ENCODE measurements at regions not wholly inside any gene's neighbourhood (a gene's known extent, or its start where the extent isn't known, plus 50 kb on each side); places are given as distances from the start of the nearest gene placed in this dataset.

DNA sequence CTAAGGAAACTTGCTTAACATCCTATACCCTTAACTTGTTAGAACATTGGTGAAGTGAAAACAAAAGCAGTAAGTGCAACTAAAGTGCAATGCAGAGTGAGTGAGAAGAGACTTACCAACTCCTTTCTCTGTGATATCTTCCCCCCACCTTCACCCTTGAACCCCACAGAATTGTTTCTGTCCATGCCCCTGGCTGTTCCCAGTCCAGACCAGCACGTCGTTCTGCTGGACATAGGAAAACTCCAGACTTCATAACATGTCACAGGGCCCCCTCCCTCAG lies 91.9 kb downstream of the DAD1 start:
- peak overlapping the region in 1 of 10 donors; percentile 16 for H3K4me3 ChIP-seq
- 77 to 80% methylated on average over 2 of the region's 2 CpGs for WGBS, 2 donors
- H3K27ac ChIP-seq = peak overlapping the region in 3 of 10 donors; percentile 25 to 77 (median 44)
- ATAC-seq (no peak), DNase-seq (no peak)
- TF ChIP-seq, protein P1, sequence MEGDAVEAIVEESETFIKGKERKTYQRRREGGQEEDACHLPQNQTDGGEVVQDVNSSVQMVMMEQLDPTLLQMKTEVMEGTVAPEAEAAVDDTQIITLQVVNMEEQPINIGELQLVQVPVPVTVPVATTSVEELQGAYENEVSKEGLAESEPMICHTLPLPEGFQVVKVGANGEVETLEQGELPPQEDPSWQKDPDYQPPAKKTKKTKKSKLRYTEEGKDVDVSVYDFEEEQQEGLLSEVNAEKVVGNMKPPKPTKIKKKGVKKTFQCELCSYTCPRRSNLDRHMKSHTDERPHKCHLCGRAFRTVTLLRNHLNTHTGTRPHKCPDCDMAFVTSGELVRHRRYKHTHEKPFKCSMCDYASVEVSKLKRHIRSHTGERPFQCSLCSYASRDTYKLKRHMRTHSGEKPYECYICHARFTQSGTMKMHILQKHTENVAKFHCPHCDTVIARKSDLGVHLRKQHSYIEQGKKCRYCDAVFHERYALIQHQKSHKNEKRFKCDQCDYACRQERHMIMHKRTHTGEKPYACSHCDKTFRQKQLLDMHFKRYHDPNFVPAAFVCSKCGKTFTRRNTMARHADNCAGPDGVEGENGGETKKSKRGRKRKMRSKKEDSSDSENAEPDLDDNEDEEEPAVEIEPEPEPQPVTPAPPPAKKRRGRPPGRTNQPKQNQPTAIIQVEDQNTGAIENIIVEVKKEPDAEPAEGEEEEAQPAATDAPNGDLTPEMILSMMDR (IDR thresholded peaks at IDR 0.05) = no peak
- H3K4me1 ChIP-seq = peaks cover 0 to 33% (median 4%) of the 10 kb centered on the region in 9 donors
- H3K27me3 ChIP-seq = no peaks in the 10 kb centered on the region
- no peaks in the 10 kb centered on the region for H3K36me3 ChIP-seq
- no peaks in the 10 kb centered on the region for H3K9me3 ChIP-seq
- intact Hi-C loops (cut with DNase I) = no loop called here

DNA sequence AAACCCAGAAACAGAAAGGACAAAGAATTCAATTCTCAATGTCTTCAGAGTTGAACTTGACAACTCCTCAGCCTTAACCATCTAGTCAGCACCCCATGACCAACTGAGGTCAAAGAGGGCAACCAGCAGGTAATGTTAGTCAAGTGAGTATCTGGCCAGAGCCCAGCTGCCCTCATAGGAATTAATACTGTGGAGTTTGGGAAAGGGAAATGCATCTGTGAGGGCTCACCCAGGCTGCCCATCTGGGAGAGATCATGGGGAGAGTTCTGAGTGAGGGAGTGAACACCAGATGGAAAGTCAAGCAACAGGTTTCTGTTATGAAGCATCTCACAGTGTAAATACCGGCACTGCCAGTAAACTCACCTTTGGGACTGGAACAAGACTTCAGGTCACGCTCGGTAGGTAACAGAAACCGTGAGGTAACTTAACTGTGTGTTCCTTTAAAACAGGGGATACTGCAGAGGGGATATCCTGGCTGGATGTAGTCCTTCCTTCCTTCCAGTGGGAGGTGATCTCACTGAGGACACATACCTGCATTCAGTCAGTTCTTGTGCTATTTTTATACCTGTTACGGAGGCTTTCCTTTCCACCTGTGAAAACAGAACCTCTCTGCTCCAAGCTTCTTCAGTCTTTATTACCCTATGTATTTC lies 94.4 kb downstream of the DAD1 start:
- peak overlapping the region in 1 of 10 donors; percentile 7 for H3K4me3 ChIP-seq
- H3K36me3 ChIP-seq = no peaks in the 10 kb centered on the region
- DNase-seq (no peak), ATAC-seq (peak in 2 of 8 donors; percentile 3 to 9)
- H3K9me3 ChIP-seq = no peaks in the 10 kb centered on the region
- WGBS, 2 donors = 65 to 80% methylated on average over 5 of the region's 5 CpGs
- intact Hi-C loops (cut with DNase I) = no loop called here
- peaks cover 0 to 3% (median 0%) of the 10 kb centered on the region in 7 donors for H3K27me3 ChIP-seq
- peaks cover 0 to 40% (median 8%) of the 10 kb centered on the region in 9 donors for H3K4me1 ChIP-seq
- TF ChIP-seq, protein P1 (IDR thresholded peaks at IDR 0.05) = no peak
- peak overlapping the region in 5 of 10 donors; percentile 2 to 77 (median 42) for H3K27ac ChIP-seq

DNA sequence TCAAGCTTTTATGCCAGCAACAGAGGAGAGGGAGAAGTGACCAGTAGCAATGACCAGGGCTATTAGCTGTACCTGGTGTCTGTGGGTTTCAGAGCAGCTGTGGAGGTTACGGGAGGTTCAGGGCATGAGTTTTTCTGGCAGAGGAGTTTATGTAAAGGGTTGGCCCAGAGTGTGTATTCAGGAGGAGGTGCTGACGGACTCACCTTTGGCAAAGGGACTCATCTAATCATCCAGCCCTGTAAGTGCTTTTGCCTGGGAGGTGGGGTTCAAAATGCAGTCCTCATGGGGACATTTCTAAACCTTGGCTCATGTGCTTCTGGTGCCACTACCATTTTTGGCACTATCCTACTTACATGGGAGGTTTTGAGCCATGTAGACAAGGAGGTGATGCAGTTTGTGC lies 95.3 kb downstream of the DAD1 start:
- peak in 4 of 8 donors; percentile 15 to 77 (median 45) for ATAC-seq
- TF ChIP-seq, protein P1 (IDR thresholded peaks at IDR 0.05) = no peak

DNA sequence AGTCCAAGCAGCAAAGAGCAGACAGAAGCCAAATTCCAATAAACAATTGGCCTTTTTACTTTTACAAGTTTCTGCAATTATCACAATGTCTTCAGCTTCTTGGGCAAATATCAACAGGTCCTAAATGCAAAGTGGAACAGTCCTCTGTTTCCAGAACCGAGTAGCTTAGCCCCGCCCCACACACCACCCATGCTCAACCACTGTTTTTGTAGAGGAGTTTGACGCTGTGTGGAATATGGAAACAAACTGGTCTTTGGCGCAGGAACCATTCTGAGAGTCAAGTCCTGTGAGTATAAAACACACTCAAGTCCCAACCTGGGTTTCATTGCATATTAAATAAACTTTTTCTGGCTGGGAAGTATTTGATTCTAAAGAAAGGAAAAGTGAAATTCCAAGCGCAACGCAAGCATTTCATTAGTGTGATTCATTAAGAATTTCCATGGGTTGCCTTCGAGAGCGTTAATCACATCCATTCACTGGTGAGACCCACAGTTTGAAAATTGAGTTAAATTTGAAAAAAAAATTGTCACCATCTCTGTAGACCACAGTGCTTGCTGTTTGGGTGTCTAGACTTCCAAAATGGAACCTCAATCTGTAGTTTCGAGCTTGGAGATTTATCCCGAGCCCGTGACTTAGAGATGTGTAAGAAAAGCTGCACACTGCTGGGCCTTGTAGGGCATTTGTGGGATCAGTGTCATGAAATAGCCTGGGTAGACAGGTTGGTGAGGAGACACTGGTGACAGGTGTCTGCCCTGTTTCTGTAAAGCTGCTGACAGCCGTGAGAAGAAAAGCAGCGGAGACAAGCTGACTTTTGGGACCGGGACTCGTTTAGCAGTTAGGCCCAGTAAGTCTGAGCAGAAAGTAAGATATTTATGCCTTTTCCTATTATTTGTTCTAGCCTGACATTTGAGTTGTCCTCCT lies 96.1 kb downstream of the DAD1 start:
- peaks cover 0 to 52% (median 13%) of the 10 kb centered on the region in 9 donors for H3K4me1 ChIP-seq

More for the DNA sequence above, 95.3 kb downstream of the DAD1 start:
- intact Hi-C loops (cut with DNase I) = no loop called here
- Histone ChIP-seq H3K27ac (peak overlapping the region in 3 of 10 donors; percentile 42 to 77 (median 42)), H3K4me3 (no peak overlapping the region), H3K9me3 (no peaks in the 10 kb centered on the region), H3K4me1 (peaks cover 0 to 48% (median 11%) of the 10 kb centered on the region in 9 donors), H3K36me3 (no peaks in the 10 kb centered on the region), H3K27me3 (peaks cover 0 to 3% (median 0%) of the 10 kb centered on the region in 7 donors)
- DNase-seq = no peak
- 41 to 74% methylated on average over 2 of the region's 2 CpGs for WGBS, 2 donors

More for the DNA sequence above, 96.1 kb downstream of the DAD1 start:
- intact Hi-C loops (cut with DNase I) = no loop called here
- Histone ChIP-seq H3K36me3 (no peaks in the 10 kb centered on the region), H3K4me3 (peak overlapping the region in 1 of 10 donors; percentile 7), H3K27me3 (peaks cover 0 to 3% (median 0%) of the 10 kb centered on the region in 7 donors), H3K9me3 (no peaks in the 10 kb centered on the region), H3K27ac (peak overlapping the region in 3 of 10 donors; percentile 2 to 77 (median 42))
- 76 to 80% methylated on average over 15 of the region's 15 CpGs for WGBS, 2 donors
- ATAC-seq (peak in 2 of 8 donors; percentile 20 to 21), DNase-seq (no peak)
- TF ChIP-seq, protein P1 (IDR thresholded peaks at IDR 0.05) = no peak
